Activated naive CD4-positive, alpha-beta T cell treated with anti-CD3 and anti-CD28 coated beads, Interleukin-2, amount 50 U/mL, for 16 hours (primary cell): ENCODE measurements at regions not wholly inside any gene's neighbourhood (a gene's known extent, or its start where the extent isn't known, plus 50 kb on each side); places are given as distances from the start of the nearest gene placed in this dataset.
"Not testable (repeated sequence)": the region's sequence is repeated elsewhere in the genome, so short reads cannot be mapped to it uniquely, and the experiment has no call there.

Experiments
- DNase-seq: peaks from one replicate; pipeline ENCODE4 v3.0.0-alpha.2; 2020

- DNase-seq: not testable (repeated sequence)
Observed at GRCh38 chr9:63912451-63912850, 1372.6 kb downstream of the FOXD4L5 start.

DNA sequence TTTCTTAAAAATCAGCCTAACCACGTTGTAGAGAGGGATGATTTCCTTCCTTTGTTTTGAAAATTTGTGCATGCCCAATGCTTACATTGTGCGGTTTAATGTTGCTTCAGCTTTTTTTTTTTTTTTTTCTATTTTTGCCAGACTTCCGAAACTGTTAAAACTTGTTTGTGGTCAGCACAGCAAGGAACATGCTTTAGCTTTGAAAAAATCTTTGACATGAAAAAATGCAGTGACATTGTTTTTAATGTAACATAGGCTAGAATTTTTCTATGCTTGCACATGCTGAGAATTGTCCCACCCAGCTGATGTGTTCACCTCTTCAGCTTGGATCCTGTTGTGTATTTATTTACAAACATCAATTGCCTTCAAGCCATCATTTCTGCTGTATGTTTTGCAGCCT, 1375.9 kb downstream of the FOXD4L5 start:
- not testable (repeated sequence) for DNase-seq

DNA sequence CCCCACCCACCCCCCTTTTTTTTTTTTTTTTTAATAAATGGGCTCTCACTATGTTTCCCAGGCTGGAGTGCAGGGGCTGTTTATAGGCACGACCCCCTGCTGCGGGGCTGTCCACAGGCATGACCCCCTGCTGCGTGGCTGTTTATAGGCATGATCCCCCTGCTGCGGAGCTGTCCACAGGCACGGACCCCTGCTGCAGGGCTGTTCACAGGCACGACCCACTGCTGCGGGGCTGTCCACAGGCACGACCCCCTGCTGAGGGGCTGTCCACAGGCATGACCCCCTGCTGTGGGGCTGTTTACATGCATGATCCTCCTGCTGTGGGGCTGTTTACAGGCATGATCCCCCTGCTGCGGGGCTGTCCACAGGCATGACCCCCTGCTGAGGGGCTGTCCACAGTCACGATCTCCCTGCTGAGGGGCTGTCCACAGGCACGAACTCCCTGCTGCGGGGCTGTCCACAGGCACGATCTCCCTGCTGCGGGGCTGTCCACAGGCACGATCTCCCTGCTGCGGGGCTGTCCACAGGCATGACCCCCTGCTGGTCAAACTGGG, 1385.3 kb downstream of the FOXD4L5 start:
- DNase-seq: not testable (repeated sequence)

DNA sequence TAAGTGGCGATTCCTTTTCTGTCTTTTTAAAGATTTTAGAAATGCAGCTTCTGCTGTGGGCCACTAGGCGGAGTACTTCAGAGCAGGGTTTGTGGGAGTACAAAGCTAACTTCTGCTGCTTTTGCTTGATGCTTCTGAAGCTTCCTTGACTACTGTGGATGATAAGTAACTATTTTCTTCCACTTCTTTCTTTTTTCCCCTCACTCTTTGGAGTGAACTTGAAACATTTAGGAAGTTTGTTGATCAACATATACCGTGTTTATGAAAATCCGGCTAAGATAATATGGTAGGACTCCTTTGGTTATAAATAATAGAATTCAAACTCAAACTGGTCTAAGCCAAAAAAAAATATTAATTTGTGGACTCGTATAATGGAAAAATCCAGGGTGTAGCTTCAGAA, 1403.6 kb downstream of the FOXD4L5 start:
- not testable (repeated sequence) for DNase-seq

GRCh38 chr9:63876380-63876779, 1408.6 kb downstream of the FOXD4L5 start:
- DNase-seq: not testable (repeated sequence)

DNA sequence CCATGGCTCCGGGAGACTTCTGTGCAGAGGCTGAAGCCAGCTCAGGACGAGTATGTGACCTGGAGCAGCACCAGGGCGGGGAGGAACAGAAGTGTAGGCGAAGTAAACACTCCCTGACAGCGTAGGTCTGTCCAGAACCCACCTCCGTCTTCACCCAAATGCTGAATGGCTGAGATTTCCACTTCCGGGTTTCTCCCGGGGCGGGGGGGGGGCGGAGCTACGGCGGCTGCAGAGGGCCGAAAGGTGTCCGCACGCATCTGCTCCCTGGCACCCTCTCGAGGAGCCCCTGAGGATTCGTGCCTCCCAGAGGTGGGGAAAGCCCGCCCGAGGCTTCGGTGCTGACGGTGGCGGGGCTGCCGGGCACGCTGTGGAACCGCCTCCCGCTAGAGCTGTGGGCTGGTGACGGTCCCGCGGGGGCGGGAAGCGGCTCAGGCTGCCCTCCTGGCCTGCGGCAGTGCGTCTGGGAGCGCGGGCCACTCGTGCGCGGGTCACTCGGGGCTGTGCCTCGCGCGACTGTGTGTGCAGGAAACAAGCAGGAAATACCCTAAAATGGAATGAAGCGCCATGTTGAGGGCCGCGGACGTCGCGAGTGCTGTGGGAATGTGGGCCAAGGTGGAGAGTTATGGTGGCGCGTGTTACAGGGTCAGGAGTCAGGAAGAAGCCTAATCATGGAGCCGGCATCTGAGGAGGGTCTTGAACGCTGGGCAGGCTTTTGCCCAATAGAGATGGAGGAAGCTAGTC, 1425.4 kb downstream of the FOXD4L5 start:
- DNase-seq: peak; percentile 33

- peak; percentile 9 for DNase-seq
Observed at GRCh38 chr9:63859090-63859474, 1425.9 kb downstream of the FOXD4L5 start.

GRCh38 chr9:63853140-63853751, 1431.8 kb downstream of the FOXD4L5 start:
- not testable (repeated sequence) for DNase-seq

DNA sequence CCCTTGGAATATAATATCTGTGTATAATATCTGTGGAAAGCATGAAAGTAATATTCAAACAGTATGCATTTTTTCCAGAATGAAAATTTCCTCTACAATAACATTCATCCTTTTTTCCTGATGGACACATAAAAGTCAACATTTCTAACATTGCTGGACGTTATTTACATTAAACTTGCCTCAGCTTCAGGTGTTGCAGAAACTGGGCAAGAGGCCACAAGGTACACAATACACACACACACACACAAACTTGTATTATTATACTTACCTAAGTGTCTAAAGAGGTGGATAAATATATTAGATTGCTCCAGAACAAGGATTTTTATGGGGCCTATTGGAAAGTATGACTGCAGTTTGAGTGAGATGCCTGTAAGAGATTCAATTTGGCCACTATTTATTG, 1460.2 kb downstream of the FOXD4L5 start:
- not testable (repeated sequence) for DNase-seq

- DNase-seq: not testable (repeated sequence)
Observed at GRCh38 chr9:63823375-63824201, 1461.4 kb downstream of the FOXD4L5 start.

- not testable (repeated sequence) for DNase-seq
Observed at GRCh38 chr9:63822615-63823374, 1462.2 kb downstream of the FOXD4L5 start.

GRCh38 chr9:63821293-63821692, 1463.7 kb downstream of the FOXD4L5 start:
- not testable (repeated sequence) for DNase-seq

- not testable (repeated sequence) for DNase-seq
Observed at GRCh38 chr9:63820882-63821281, 1464.1 kb downstream of the FOXD4L5 start.

DNA sequence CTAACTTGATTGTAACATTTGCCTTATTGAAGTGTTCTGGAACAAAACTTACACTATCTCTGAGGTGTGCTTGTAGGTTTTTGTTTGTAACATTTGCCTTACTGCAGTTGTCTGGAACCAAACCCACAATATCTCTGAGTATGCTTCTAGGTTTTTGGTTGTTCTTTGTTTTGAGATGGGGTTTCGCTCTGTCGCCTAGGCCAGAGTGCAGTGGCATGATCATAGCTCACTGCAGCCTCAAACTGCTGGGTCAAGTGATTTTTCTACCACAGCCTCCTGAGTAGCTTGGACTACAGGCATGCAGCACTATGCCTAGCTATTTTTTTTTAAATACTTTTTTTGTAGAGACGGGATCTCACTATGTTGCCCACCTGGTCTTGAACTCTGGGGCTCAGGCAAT, 1464.6 kb downstream of the FOXD4L5 start:
- not testable (repeated sequence) for DNase-seq

DNA sequence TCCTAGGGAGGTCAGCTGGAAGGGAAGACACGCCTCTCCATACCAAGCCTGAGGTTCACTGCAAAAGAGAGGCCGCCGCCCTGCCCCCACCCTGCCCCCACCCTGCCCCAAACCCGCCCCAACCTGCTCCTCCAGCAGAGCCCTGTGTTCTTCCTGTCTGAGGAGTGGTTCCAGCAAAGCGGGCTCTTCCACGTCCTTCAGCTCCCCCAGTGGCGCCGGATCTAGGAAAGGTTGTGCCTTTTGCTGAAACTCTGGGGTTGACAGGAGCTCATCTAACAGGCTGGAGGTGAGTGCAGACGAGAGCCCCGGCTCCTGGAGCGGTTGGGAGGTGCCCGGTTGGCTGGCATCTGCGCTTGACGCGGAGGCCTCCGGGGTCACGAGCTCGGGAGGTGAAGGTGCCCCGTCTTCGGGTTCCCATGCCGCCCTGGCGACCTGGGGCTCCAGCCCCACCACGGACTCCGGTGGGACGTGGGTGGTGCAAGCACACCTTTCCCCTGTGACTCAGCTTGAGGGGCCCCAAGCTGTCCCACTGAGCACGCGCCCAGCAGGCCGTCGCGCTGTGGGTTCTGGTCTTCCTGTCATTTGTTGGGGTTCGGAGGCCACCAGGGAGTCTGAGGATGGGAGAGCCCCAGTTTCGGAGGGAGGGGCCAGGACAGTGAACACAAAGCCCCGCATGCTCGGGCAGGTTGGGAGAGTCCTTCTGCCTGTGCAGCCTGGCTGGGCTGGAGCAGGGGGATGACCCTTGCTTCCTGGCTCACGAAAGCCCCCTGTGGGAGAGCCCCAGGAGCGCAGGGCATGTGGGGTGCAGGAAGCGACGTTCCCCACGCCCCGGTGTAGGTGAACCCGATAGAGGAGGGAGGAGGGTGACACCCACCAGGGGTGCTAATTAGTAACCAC, 1467.1 kb downstream of the FOXD4L5 start:
- DNase-seq: peak; percentile 51

DNA sequence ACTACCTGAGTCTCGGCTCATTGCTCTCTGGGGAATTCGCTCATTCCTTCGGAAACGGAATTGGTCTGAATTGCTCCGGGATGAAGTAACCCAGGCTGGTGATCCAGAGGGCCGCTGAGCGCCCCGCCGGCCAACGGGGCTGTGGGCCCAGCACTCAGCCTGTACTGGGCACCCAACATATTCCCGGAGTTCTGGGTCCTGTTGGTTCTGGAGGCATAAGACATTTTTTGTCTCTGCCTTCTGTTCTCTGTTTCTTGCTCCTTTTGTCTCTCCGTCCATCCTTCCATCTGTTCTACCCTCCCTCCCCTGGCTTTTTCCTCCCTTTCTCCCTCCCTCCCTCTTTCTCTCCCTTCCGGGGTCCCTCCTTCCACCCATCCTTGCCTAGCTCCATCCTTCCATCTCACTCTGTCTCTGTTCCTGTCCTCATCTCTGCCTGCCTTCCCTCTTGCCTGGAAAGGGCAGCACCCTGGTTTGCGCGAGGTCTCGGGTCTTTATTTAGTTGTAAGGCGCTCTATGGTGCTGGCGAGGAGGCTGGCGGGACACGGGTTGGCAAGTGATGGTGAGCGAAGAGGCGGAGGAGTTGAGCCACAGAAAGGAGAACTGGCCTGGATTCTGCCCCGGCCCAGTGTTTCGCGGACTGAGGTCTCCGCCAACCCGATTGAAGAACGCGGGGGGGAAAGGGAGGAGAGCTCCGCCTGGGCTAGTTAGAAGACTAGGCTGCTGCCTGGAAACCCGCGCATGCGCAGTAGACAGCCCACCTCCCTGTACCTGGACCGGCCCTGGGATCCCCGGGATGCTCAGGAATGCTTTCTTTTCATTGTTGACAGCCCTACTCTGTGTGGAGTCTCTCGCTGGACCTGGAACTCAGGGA, 1468.0 kb downstream of the FOXD4L5 start:
- DNase-seq: peak; percentile 58

DNA sequence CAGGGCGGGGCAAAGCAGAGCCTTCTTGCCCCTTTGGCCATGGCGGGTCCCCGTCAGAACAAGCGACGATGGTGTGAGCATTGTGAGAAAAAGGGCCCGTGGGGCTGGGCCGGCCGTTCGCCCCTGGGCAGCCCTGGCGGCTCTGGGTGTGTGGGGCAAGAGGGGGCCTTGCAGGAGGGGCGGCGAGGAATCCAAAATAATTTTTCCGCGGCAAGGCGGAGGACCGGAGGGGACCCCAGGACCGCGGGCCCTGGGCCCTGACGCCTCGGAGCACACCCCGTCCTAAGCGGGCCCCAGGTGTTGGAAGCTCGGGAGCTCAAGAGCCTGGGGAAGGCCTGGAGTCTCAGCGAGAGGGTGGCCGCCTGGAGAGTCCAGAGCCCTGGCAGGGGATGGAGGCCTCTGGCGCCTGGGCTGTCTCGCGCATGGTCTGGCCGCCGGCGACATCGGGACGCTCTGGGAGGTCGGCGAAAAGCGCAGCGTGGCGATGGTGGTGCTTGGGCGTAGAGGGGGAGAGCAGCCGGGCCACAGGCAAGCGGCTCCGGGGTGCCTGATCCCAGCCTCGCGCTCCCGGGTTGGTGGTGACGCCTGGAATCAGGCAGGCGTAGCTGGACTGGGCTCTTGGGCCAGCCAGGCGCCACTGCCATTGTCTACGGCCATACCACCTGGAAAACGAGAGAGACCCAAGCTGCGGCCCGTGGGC, 1469.9 kb downstream of the FOXD4L5 start:
- DNase-seq: not testable (repeated sequence)

DNA sequence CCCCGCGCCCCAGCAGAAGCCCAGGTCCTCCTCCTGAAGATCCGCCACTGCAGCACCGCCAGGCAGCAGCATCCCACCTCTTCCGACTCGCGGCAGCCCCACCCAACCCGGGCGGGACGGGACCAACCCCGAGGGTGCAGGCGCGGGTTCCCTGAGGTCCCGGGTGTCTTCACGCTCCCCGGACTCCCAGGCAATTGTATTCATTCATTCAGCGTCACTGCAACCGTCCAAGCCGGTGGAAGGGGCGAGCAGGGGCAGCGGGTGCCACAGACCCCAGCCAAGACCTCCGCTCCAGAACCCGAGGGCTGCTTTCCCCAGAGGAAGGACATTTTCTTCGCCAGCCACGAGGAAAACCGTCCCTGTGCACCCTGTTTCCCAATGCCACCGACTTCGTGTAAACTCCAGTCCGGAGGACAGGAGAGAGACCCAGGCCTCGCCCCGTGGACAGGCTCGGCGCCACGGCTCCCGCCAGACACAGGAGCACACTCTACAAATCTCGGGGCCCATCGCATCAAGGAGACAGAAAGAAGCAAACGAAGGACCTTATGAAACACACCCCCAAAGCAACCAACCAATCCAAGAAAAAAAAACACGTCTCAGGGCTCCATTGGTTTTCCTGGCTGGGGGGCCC, 1471.5 kb downstream of the FOXD4L5 start:
- not testable (repeated sequence) for DNase-seq

DNA sequence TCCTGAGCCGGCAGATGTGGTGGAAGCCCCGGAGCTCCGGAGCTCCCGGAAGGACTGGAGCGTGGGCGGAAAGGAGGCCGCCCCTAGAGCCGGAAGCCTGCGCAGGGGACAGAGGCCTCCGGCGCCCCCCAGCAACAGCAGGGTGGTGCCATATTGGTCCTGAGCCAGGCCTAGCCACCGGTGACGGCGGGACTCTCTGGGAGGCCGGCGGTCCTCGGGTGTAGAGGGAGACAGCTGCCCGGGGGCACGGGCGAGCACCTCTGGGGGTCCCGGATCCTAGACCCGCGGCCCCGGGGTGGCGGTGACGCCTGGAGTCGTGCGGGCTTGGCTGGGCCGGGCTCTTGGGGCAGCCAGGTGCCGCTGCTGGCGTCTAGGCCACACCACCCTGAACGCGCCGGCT, 1472.2 kb downstream of the FOXD4L5 start:
- DNase-seq: not testable (repeated sequence)
